Stimulated activated CD4-positive, alpha-beta T cell treated with anti-CD3 and anti-CD28 coated beads, TNF-alpha, amount 100 ng/mL, for 48 hours (primary cell): ENCODE measurements at regions not wholly inside any gene's neighbourhood (a gene's known extent, or its start where the extent isn't known, plus 50 kb on each side); places are given as distances from the start of the nearest gene placed in this dataset.
"Not testable (repeated sequence)": the region's sequence is repeated elsewhere in the genome, so short reads cannot be mapped to it uniquely, and the experiment has no call there.

Experiments
- DNase-seq, 3 donors: peaks; one replicate each; pipeline ENCODE4 v3.0.0-alpha.2; 2020; ENCODE audit warnings: low read depth in 3 of 3

GRCh38 chr17:62154909-62155308, 89.8 kb upstream of the MED13 start:
- DNase-seq = no peak

- no peak for DNase-seq
Observed at GRCh38 chr17:62150471-62150870, 85.4 kb upstream of the MED13 start.

- no peak for DNase-seq
Observed at GRCh38 chr17:62149961-62150360, 84.9 kb upstream of the MED13 start.

GRCh38 chr17:62147284-62147683, 82.2 kb upstream of the MED13 start:
- DNase-seq = no peak

GRCh38 chr17:62140836-62141235, 75.8 kb upstream of the MED13 start:
- no peak for DNase-seq

- DNase-seq = no peak
Observed at GRCh38 chr17:62140376-62140775, 75.3 kb upstream of the MED13 start.

- not testable (repeated sequence) for DNase-seq
Observed at GRCh38 chr17:62139690-62140354, 74.7 kb upstream of the MED13 start.

- no peak for DNase-seq
Observed at GRCh38 chr17:62139141-62139540, 74.1 kb upstream of the MED13 start.

GRCh38 chr17:62138676-62139121, 73.6 kb upstream of the MED13 start:
- not testable (repeated sequence) for DNase-seq

- not testable (repeated sequence) for DNase-seq
Observed at GRCh38 chr17:62137734-62138624, 72.9 kb upstream of the MED13 start.

GRCh38 chr17:62137013-62137733, 72.1 kb upstream of the MED13 start:
- DNase-seq = not testable (repeated sequence)

- no peak for DNase-seq
Observed at GRCh38 chr17:62135742-62136141, 70.7 kb upstream of the MED13 start.

GRCh38 chr17:62135096-62135495, 70.0 kb upstream of the MED13 start:
- not testable (repeated sequence) for DNase-seq

GRCh38 chr17:62134397-62134796, 69.3 kb upstream of the MED13 start:
- DNase-seq = no peak

GRCh38 chr17:62131271-62131670, 66.2 kb upstream of the MED13 start:
- not testable (repeated sequence) for DNase-seq

- DNase-seq = no peak
Observed at GRCh38 chr17:62130739-62131138, 65.7 kb upstream of the MED13 start.

GRCh38 chr17:62126292-62126691, 61.2 kb upstream of the MED13 start:
- DNase-seq = no peak

- no peak for DNase-seq
Observed at GRCh38 chr17:62125307-62125706, 60.2 kb upstream of the MED13 start.

- DNase-seq = no peak
Observed at GRCh38 chr17:62121025-62121730, 56.1 kb upstream of the MED13 start.

- DNase-seq = no peak
Observed at GRCh38 chr17:62119373-62119772, 54.3 kb upstream of the MED13 start.
